ENCODE measurements at regions not wholly inside any gene's neighbourhood (a gene's known extent, or its start where the extent isn't known, plus 50 kb on each side); places are given as distances from the start of the nearest gene placed in this dataset.

- DNase-seq = no peak
These were observed 391.4 kb downstream of the SH3GL2 start for GRCh38 chr9:17970277-17970676.

GRCh38 chr9:17978773-17979172 is 399.9 kb downstream of the SH3GL2 start:
- DNase-seq = no peak

GRCh38 chr9:17986595-17986994 is 407.7 kb downstream of the SH3GL2 start:
- peak in 1 of 3 experiments; percentile 3 for DNase-seq

DNA sequence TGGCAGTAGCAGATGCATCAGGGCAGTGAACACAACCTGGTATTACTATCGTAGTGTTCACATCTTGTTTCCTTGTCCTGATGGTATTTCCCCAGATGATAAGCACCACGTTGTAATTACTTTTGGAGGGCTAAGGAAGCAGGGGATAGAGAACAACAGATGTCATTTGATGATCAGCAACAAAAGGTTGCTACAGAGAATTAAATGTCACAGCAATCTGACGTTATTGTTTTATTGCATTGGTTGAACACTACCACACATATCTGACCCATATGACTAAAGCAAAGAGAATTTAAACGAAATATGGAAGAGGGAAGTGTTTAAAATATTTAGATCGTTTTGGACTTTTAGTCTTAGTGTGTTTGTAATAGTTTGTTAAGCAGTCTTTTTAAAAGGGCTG is 408.3 kb downstream of the SH3GL2 start:
- DNase-seq = no peak

DNA sequence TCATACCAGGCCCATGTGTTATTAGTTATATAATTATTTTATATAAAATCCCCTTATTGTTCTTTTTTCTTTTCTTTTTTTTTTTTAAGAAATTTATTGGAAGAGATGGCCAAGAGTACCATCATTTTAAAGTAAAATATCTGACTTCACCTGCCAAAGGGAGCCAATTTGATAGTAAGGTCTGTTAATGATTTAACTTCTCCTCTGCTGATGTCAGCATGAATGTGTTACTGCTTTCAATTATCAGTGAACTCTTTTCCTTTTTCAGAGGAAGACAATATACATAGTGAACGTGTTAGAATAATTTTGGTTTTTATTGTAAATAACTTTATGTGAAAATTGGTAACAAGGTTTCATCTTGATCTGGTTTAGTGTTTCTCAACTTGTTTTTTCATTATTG is 409.6 kb downstream of the SH3GL2 start:
- no peak for DNase-seq

DNA sequence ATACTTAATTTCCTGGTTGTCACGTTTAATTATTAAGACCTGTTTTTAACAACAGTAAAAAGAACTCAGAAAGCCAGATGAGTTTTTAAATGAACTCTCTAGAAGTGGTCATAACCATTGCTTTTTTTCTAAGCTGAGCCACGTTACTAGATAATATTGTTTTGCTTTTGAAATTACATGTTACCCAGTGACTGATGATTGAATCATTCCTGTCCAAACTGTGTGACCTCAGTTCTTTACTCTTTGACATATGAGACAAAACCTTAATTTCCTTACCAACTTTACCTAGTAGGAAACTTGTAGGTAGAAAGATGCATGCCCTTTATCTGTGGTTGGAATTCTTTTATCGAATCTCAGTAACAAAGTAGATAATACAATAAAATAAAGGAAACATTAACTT is 411.7 kb downstream of the SH3GL2 start:
- DNase-seq = no peak

DNA sequence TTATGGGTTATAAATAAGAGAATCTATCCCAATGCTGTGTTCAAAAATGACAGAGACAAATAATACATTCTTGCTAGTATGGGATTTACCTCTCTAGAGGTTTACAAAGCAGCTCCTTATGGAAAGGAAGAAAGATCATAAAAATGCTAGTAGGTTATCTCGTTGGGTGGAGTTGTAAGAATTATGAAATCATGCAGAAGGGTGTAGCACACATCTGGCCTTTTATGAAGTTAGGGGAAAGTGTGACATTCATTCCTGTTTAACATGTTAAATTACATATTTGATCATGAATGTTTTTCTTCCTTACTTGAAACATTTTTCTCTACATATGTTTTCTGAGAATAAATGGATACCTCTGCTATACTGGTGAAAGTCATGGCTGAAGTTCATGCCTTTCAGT is 414.2 kb downstream of the SH3GL2 start:
- no peak for DNase-seq

DNA sequence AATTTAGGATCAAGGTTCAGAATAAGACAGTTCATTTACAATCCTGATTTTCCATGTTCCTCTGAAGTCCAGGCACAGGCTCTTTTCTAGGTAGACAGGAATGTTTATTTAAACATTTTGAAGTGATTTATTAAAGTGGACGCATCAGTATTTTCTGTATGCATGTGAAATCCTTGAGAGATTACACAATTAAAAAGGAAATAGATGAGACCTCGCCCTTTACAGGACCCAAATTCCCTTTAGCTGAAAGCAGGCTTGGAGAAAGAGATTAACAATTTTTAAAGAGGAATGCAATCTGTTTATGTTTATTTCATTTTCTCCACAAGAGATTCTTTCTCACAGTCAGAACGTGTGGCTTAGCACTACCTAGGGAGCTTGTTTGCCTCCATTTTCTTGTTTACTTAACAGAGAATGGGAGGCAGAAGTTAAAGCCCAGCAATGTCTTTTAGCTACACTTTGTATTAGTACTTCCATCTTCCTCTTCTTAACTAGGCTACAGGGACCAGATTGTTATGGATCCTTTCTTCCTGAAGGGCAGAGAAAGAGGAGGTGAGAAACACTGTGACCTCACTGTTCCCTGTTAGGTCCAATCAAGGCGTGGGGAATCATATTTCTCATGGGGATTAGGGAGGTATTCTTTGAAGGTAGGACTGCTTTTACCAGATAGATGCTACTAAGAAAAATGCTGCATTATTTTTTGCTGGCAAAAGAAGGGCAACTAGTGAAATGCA is 416.0 kb downstream of the SH3GL2 start:
- peak in 1 of 3 experiments; percentile 12 for DNase-seq

DNA sequence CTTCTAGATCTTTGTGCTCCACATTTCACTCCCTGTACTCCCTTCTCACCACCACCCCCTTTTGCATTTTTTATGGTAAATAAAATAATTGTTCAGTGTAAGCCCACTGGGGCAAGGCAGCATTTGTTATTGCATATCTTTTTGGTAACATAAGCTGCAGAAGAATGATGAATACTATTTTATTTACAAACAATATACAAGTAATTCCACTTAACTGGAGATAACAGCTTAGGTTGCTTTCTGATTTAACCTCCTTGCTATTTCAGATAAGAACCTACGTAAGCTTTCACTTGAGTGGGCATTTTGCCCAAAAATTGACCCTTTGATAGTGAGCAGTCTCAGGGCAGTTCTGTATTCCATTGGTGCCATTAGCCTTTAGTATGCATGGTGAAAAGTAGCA is 417.9 kb downstream of the SH3GL2 start:
- DNase-seq = no peak

GRCh38 chr9:18002718-18003438 is 424.0 kb downstream of the SH3GL2 start:
- no peak for DNase-seq

GRCh38 chr9:18006591-18006990 is 427.7 kb downstream of the SH3GL2 start:
- peak in 1 of 3 experiments; percentile 47 for DNase-seq

- DNase-seq = peak in 2 of 3 experiments; percentile 4 to 97
These were observed 428.8 kb downstream of the SH3GL2 start for GRCh38 chr9:18007621-18008020.

- no peak for DNase-seq
These were observed 431.0 kb downstream of the SH3GL2 start for GRCh38 chr9:18009902-18010301.

- DNase-seq = no peak
These were observed 431.6 kb downstream of the SH3GL2 start for GRCh38 chr9:18010492-18010891.

DNA sequence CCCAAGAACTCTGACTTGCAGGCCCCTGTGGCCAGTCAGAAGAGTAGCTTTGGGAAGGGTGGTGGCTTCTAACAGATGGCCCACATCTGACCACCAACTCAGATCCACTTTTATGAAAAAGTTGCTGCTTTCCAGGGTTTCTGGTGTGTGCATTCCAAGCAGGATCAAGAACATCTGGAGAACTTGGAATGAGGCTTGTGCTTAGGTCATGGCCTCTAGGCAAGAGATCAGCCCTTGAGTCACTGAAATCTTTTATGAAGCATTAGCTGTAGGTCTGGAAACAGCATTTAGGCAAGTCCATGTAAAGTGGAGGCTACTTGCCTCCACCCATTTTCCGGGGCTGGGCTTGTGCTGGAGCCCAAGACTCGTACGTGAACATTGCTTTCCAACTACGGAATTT is 433.3 kb downstream of the SH3GL2 start:
- no peak for DNase-seq

- peak in 1 of 3 experiments; percentile 2 for DNase-seq
These were observed 435.7 kb downstream of the SH3GL2 start for GRCh38 chr9:18014556-18014955.

DNA sequence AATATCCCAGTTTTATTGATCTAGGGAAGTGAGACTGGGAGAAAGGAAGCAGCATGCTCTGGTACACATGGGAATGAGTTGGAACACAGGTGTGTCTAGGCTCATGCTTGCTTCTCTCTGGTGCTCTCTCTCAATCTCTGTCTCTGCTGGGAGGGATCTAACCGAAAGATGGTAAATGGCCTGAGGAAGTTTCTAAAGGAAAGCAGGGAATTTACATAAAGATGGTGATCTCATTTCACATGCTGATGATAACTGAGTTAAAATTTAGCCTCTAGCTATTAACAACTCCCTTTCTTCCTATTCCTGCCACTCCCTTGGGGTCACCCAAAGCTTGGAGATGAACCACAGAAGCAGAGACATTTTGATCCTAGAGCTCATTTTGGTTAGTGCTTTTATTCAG is 436.2 kb downstream of the SH3GL2 start:
- DNase-seq = no peak

DNA sequence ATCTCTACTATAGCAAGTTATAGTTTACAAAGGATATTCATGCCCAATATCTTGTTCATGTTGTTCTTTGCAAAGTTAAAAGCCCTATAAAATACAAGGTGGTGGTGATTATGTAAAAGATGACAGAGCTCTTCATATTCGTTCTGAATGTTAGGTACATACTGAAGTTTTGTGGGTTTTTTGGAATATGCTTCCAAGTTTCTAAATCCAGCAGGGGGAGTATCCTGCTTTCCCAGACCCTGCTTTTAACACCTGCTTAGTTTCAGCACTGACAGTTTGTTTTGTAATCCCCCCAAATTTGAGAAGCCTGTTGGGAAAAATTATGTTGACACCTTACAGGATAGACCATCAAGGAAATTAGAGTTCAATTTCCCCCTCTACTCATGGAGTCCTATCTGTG is 438.3 kb downstream of the SH3GL2 start:
- no peak for DNase-seq

GRCh38 chr9:18018221-18018620 is 439.4 kb downstream of the SH3GL2 start:
- DNase-seq = no peak

DNA sequence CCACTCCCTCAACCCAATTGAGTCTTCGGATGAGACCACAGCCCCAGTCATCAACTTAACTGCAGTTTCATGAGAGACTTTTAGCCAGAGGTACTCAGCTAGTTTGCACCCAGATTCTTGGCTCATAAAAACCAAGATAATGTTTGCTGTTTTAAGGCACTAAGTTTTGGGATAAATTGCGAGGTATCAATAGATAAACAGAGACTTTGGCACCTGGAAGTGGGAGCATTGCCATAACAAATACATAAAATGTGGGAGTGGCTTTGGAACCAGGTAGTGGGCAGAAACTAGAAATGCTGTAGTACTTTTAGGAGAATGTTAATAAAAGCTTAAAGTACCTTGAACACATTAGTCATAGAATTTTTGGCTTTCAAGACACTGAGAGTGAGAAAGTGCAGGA is 439.8 kb downstream of the SH3GL2 start:
- DNase-seq = no peak

DNA sequence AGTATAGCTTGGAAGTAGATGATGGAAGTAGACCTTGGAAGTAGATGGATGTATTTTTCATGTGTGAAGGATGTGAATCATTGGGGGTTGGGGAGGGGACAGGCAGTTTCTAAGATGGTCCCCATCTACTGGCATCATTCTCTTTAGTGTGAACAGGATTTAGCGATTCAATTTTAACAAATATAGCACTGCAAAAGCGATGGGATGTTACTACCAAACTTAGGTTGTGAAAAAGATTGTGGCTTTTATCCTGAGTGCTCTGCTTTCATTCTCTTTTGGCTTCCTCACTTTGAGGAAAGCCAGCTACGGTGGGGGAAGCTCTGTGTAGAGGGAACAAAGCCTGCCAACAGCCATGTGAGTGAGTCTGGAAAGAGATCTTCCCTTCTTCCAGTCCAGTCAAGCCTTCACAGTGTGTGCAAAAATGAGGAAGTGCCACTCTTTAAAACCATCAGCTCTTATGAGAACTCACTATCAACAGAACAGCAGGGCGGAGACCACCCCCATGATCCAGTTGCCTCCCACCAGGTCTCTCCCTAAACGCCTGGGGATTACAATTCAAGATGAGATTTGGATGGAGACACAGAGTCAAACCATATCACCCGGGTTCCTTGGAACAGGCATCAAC is 441.4 kb downstream of the SH3GL2 start:
- DNase-seq = no peak

GRCh38 chr9:18022642-18023041 is 443.8 kb downstream of the SH3GL2 start:
- no peak for DNase-seq

DNA sequence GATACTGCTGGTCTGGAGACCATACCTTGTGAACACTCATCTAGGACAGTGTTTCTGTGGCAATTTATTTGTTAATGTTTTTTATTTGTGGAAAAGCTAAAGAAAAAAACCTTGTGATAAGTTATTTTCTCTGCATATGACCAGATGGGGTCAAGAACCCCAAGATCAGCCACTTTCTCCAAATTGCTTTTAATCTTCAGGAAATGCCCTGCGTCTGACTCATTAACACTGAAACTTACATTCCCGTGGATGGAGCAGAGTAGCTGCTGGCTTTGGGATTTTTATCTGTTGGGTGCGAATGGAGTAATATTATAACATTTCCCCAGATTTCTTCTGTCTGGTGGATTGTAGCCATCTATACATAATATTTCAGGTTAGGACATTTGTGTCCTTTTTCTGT is 444.5 kb downstream of the SH3GL2 start:
- no peak for DNase-seq

- no peak for DNase-seq
These were observed 441.3 kb upstream of the ADAMTSL1 start for GRCh38 chr9:18032636-18033035.
